ENCODE measurements at regions not wholly inside any gene's neighbourhood (a gene's known extent, or its start where the extent isn't known, plus 50 kb on each side); places are given as distances from the start of the nearest gene placed in this dataset.

- Mint-ChIP-seq H3K4me1 (no peaks in the 10 kb centered on the region), H3K36me3 (ENCODE audit: low read depth) (no peaks in the 10 kb centered on the region), H3K4me3 (no peak overlapping the region), H3K9me3 (no peaks in the 10 kb centered on the region), H3K27ac (no peak overlapping the region), H3K27me3 (peaks cover 14% of the 10 kb centered on the region)
- no peak for ATAC-seq (replicated peaks)
These were observed 182.5 kb upstream of the ASIC2 start for GRCh38 chr17:33475594-33475993.

GRCh38 chr17:33481652-33482051, 188.6 kb upstream of the ASIC2 start:
- Mint-ChIP-seq H3K36me3 (ENCODE audit: low read depth) (no peaks in the 10 kb centered on the region), H3K4me3 (no peak overlapping the region), H3K4me1 (no peaks in the 10 kb centered on the region), H3K27me3 (no peaks in the 10 kb centered on the region), H3K9me3 (no peaks in the 10 kb centered on the region), H3K27ac (no peak overlapping the region)
- ATAC-seq (replicated peaks), result no peak

GRCh38 chr17:33482636-33483035, 189.5 kb upstream of the ASIC2 start:
- H3K4me1 Mint-ChIP-seq, result no peaks in the 10 kb centered on the region
- no peaks in the 10 kb centered on the region for H3K9me3 Mint-ChIP-seq
- H3K4me3 Mint-ChIP-seq, result no peak overlapping the region
- no peaks in the 10 kb centered on the region for H3K36me3 Mint-ChIP-seq (ENCODE audit: low read depth)
- ATAC-seq (replicated peaks), result no peak
- H3K27me3 Mint-ChIP-seq, result no peaks in the 10 kb centered on the region
- no peak overlapping the region for H3K27ac Mint-ChIP-seq

GRCh38 chr17:33484559-33484958, 191.5 kb upstream of the ASIC2 start:
- Mint-ChIP-seq H3K27ac (no peak overlapping the region), H3K4me3 (no peak overlapping the region), H3K36me3 (ENCODE audit: low read depth) (no peaks in the 10 kb centered on the region), H3K4me1 (no peaks in the 10 kb centered on the region), H3K27me3 (peaks cover 3% of the 10 kb centered on the region), H3K9me3 (no peaks in the 10 kb centered on the region)
- no peak for ATAC-seq (replicated peaks)

- Mint-ChIP-seq H3K4me3 (no peak overlapping the region), H3K9me3 (no peaks in the 10 kb centered on the region), H3K36me3 (ENCODE audit: low read depth) (no peaks in the 10 kb centered on the region), H3K4me1 (no peaks in the 10 kb centered on the region), H3K27ac (no peak overlapping the region), H3K27me3 (peaks cover 8% of the 10 kb centered on the region)
- ATAC-seq (replicated peaks), result no peak
These were observed 193.2 kb upstream of the ASIC2 start for GRCh38 chr17:33486135-33486885.

GRCh38 chr17:33487187-33487879, 194.2 kb upstream of the ASIC2 start:
- Mint-ChIP-seq H3K4me1 (no peaks in the 10 kb centered on the region), H3K27me3 (peaks cover 11% of the 10 kb centered on the region), H3K9me3 (no peaks in the 10 kb centered on the region), H3K36me3 (ENCODE audit: low read depth) (no peaks in the 10 kb centered on the region), H3K27ac (no peak overlapping the region), H3K4me3 (no peak overlapping the region)
- ATAC-seq (replicated peaks), result no peak

- no peaks in the 10 kb centered on the region for H3K4me1 Mint-ChIP-seq
These were observed 198.9 kb upstream of the ASIC2 start for GRCh38 chr17:33491871-33492481.

GRCh38 chr17:33492731-33493265, 199.7 kb upstream of the ASIC2 start:
- Mint-ChIP-seq H3K4me3 (no peak overlapping the region), H3K4me1 (no peaks in the 10 kb centered on the region), H3K36me3 (ENCODE audit: low read depth) (no peaks in the 10 kb centered on the region), H3K27ac (no peak overlapping the region), H3K9me3 (no peaks in the 10 kb centered on the region), H3K27me3 (peaks cover 11% of the 10 kb centered on the region)
- ATAC-seq (replicated peaks), result no peak

More at GRCh38 chr17:33491871-33492481, 198.9 kb upstream of the ASIC2 start:
- no peak for ATAC-seq (replicated peaks)
- H3K9me3 Mint-ChIP-seq, result no peaks in the 10 kb centered on the region
- no peak overlapping the region for H3K4me3 Mint-ChIP-seq
- no peak overlapping the region for H3K27ac Mint-ChIP-seq
- H3K36me3 Mint-ChIP-seq (ENCODE audit: low read depth), result no peaks in the 10 kb centered on the region
- H3K27me3 Mint-ChIP-seq, result peaks cover 11% of the 10 kb centered on the region

- ATAC-seq (replicated peaks), result no peak
- H3K4me1 Mint-ChIP-seq, result no peaks in the 10 kb centered on the region
- H3K36me3 Mint-ChIP-seq (ENCODE audit: low read depth), result no peaks in the 10 kb centered on the region
- no peak overlapping the region for H3K4me3 Mint-ChIP-seq
- no peak overlapping the region for H3K27ac Mint-ChIP-seq
- H3K27me3 Mint-ChIP-seq, result peaks cover 8% of the 10 kb centered on the region
- no peaks in the 10 kb centered on the region for H3K9me3 Mint-ChIP-seq
These were observed 200.5 kb upstream of the ASIC2 start for GRCh38 chr17:33493566-33493965.

GRCh38 chr17:33494151-33494550, 201.1 kb upstream of the ASIC2 start:
- no peak for ATAC-seq (replicated peaks)
- Mint-ChIP-seq H3K27ac (no peak overlapping the region), H3K36me3 (ENCODE audit: low read depth) (no peaks in the 10 kb centered on the region), H3K4me3 (no peak overlapping the region), H3K27me3 (peaks cover 8% of the 10 kb centered on the region), H3K4me1 (no peaks in the 10 kb centered on the region), H3K9me3 (no peaks in the 10 kb centered on the region)

- H3K4me3 Mint-ChIP-seq, result no peak overlapping the region
- H3K27ac Mint-ChIP-seq, result no peak overlapping the region
- no peaks in the 10 kb centered on the region for H3K36me3 Mint-ChIP-seq (ENCODE audit: low read depth)
- no peak for ATAC-seq (replicated peaks)
- H3K4me1 Mint-ChIP-seq, result no peaks in the 10 kb centered on the region
- H3K27me3 Mint-ChIP-seq, result peaks cover 7% of the 10 kb centered on the region
- H3K9me3 Mint-ChIP-seq, result no peaks in the 10 kb centered on the region
These were observed 204.5 kb upstream of the ASIC2 start for GRCh38 chr17:33497623-33498022.

GRCh38 chr17:33498069-33498468, 205.0 kb upstream of the ASIC2 start:
- no peak for ATAC-seq (replicated peaks)
- no peak overlapping the region for H3K27ac Mint-ChIP-seq
- no peaks in the 10 kb centered on the region for H3K4me1 Mint-ChIP-seq
- H3K36me3 Mint-ChIP-seq (ENCODE audit: low read depth), result no peaks in the 10 kb centered on the region
- H3K4me3 Mint-ChIP-seq, result no peak overlapping the region
- peaks cover 3% of the 10 kb centered on the region for H3K9me3 Mint-ChIP-seq
- peaks cover 11% of the 10 kb centered on the region for H3K27me3 Mint-ChIP-seq

GRCh38 chr17:33499040-33499439, 205.9 kb upstream of the ASIC2 start:
- no peaks in the 10 kb centered on the region for H3K36me3 Mint-ChIP-seq (ENCODE audit: low read depth)
- H3K9me3 Mint-ChIP-seq, result peaks cover 3% of the 10 kb centered on the region
- H3K27ac Mint-ChIP-seq, result no peak overlapping the region
- no peak overlapping the region for H3K4me3 Mint-ChIP-seq
- H3K4me1 Mint-ChIP-seq, result no peaks in the 10 kb centered on the region
- ATAC-seq (replicated peaks), result no peak
- H3K27me3 Mint-ChIP-seq, result peaks cover 16% of the 10 kb centered on the region

GRCh38 chr17:33500151-33500550, 207.1 kb upstream of the ASIC2 start:
- no peaks in the 10 kb centered on the region for H3K4me1 Mint-ChIP-seq
- no peak overlapping the region for H3K4me3 Mint-ChIP-seq
- H3K27me3 Mint-ChIP-seq, result peaks cover 24% of the 10 kb centered on the region
- H3K27ac Mint-ChIP-seq, result no peak overlapping the region
- H3K9me3 Mint-ChIP-seq, result peaks cover 3% of the 10 kb centered on the region
- H3K36me3 Mint-ChIP-seq (ENCODE audit: low read depth), result no peaks in the 10 kb centered on the region
- ATAC-seq (replicated peaks), result no peak

GRCh38 chr17:33501185-33501584, 208.1 kb upstream of the ASIC2 start:
- H3K9me3 Mint-ChIP-seq, result peaks cover 3% of the 10 kb centered on the region
- peaks cover 31% of the 10 kb centered on the region for H3K27me3 Mint-ChIP-seq
- no peaks in the 10 kb centered on the region for H3K36me3 Mint-ChIP-seq (ENCODE audit: low read depth)
- H3K4me1 Mint-ChIP-seq, result no peaks in the 10 kb centered on the region
- ATAC-seq (replicated peaks), result no peak
- no peak overlapping the region for H3K4me3 Mint-ChIP-seq
- no peak overlapping the region for H3K27ac Mint-ChIP-seq

All from activated T-helper 17 cell treated with anti-CD3 and anti-CD28 coated beads, Interleukin-2, amount 50 U/mL, for 72 hours (primary cell).